ENCODE measurements at regions not wholly inside any gene's neighbourhood (a gene's known extent, or its start where the extent isn't known, plus 50 kb on each side); places are given as distances from the start of the nearest gene placed in this dataset.
"Not testable (repeated sequence)": the region's sequence is repeated elsewhere in the genome, so short reads cannot be mapped to it uniquely, and the experiment has no call there.

DNA sequence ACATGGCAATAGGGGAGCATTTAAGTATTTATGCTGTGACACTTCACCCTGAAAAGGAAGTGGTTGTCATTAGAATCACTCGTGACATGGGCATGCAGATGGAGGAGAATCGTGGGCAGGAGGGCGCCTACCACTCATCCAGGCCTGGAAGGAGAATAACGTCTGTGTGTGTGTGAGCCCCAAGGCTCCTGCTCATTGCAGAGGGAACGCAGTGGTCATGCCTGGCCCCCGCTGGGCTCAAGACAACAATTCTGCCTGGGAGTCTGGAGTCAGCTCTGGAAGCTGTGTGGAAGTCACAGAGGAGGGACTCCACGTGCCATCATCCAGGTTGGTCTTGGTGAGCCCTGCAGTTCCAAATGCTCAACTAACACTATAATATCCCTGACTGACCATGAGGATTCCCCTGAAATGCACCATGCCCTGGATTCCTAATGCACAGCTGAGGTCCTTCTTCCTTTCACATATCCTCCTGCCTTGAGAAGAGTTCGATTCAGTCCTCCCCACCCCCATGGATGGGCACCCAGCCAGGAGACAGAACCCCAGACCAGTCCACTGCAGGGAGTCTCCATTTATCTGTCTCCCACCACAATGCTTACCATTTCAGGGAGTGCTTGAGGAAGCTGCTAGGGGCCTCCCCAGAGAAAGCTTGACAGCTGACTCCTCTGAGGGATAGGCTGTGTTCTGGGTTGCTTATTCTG is 446.9 kb upstream of the B3GAT1 start:
- TF ChIP-seq, protein P1, sequence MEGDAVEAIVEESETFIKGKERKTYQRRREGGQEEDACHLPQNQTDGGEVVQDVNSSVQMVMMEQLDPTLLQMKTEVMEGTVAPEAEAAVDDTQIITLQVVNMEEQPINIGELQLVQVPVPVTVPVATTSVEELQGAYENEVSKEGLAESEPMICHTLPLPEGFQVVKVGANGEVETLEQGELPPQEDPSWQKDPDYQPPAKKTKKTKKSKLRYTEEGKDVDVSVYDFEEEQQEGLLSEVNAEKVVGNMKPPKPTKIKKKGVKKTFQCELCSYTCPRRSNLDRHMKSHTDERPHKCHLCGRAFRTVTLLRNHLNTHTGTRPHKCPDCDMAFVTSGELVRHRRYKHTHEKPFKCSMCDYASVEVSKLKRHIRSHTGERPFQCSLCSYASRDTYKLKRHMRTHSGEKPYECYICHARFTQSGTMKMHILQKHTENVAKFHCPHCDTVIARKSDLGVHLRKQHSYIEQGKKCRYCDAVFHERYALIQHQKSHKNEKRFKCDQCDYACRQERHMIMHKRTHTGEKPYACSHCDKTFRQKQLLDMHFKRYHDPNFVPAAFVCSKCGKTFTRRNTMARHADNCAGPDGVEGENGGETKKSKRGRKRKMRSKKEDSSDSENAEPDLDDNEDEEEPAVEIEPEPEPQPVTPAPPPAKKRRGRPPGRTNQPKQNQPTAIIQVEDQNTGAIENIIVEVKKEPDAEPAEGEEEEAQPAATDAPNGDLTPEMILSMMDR (IDR thresholded peaks at IDR 0.05; ENCODE audit: low read depth, low read length): no peak
- DNase-seq (ENCODE audit: extremely low read depth, low read depth): no peak

DNA sequence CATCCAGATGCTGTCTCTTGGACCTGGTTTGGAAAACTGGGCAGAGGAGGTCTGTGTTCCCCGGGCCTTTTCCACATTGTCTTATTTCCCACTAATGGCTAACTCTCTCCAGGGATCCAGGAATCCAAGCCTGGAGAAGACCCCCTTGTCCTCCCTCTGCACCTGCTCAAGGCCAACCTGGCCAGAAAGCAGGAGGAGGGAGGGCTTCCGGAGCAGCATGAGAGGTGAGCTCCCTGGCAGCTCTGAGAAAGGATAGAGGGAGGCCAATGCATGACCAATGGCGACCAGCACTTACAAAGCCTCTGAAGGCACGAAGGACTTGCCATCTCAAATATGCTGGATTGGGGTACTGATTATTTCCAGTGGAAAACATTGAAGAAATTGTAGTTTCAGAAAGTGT is 445.0 kb upstream of the B3GAT1 start:
- TF ChIP-seq, protein P1 (IDR thresholded peaks at IDR 0.05; ENCODE audit: low read depth, low read length): no peak
- DNase-seq (ENCODE audit: extremely low read depth, low read depth): no peak

DNA sequence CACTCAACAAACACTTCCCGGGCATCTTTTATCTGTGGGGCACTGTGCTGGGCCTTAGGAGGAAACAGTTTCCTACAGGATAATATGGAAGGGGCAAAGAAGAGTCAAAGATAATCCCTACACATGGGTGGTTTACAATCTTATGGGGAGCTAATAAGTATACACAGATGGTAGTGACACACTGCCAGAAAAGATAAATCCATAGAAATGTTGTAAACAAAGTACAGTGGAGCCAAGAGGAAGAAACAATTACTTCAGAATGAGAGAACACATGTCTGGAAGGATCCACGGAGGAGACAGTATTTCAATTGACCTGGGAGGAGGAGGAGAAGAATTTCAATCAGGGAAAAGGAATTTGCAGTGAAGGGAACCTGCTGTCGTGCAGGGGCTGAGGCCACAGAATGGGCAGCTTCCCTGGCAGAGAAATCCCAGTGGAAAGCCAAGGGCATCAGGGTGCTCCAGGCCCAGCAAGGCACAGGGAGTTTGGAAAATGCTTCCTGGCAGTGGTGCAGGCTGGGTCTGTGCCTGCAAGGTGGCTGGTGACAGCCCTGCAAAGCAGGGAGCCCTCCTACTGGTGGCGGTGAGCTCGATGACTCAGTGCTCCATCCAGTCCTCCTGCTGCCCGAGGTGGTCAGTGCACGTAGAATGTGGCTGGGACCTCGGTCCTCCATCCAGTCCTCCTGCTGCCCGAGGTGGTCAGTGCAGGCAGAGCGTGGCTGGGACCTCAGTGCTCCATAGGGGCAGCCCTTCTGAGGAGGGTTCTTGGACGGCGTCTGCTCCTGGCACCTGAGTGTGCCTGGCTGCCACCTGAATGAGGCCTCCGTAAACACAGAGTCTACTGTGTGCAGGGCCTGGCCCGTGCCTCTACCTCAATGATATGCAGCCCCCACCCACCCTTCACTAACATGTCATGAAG is 444.3 kb upstream of the B3GAT1 start:
- DNase-seq (ENCODE audit: extremely low read depth, low read depth): no peak
- TF ChIP-seq, protein P1 (IDR thresholded peaks at IDR 0.05; ENCODE audit: low read depth, low read length): no peak

DNA sequence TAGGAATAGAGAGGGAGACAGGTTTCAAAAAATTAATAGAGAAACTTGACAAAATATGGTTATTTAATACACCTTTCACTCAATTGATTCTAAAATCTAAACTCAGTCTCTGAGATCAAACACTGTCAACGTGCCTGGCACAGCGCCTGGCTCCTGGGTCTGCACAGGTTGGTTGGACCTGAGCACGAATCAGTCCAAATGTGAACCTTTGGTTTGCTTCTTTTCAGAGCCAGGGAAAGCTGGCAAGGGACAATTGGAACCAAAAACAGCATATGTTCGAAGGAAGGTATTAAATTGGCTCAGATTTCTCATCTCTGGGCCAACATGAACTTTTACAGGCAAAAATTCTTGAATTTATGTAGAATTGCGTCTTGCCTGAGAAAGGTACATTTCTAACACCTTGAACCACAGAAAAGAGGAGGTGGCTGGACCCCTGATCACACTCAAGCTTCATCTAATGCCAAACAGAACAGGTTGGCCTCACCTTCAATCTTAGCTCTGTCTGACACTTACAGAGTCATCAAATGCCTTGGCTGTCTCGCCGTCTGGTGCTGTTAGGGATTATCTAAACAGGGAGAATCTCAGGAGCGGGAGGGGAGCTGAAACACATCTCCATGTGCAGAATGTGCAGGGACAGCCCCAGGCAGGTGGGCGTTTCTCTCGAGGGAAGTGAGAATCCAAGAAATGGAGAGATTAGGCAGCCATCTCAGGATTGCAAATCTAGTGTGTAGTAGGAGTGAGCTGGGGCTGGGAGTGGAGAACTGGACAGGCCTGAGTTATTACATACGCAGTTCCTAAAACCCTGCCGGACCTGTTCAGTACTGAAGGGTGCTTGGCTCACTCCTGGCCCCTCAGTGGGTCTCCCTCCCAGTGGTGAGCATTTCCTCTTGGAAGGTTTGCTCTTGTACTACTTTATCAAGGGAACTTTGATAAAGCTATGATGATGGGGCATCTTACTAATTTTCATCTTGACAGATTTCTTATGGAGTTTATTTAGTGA is 442.2 kb upstream of the B3GAT1 start:
- DNase-seq (ENCODE audit: extremely low read depth, low read depth): no peak
- TF ChIP-seq, protein P1 (IDR thresholded peaks at IDR 0.05; ENCODE audit: low read depth, low read length): no peak

DNA sequence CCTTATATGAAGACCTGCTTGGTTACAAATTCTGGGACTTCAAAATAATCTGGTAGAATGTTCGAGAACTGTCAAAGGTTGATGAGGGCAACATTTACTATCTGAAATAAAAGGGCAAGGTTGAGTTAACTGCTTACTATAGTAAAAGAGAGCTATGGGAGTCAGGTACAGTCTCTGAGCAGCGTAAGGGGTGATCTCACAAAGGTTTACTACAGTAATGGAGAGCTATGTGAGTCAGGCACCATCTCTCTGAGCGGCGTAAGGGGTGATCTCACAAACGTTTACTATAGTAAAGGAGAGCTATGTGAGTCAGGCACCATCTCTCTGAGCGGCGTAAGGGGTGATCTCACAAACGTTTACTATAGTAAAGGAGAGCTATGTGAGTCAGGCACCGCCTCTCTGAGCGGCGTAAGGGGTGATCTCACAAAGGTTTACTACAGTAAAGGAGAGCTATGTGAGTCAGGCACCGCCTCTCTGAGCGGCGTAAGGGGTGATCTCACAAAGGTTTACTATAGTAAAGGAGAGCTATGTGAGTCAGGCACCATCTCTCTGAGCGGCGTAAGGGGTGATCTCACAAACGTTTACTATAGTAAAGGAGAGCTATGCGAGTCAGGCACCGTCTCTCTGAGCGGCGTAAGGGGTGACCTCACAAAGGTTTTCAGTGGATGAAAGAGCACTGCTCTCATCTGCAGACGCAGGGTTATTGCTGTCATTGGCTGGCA is 439.6 kb upstream of the B3GAT1 start:
- DNase-seq (ENCODE audit: extremely low read depth, low read depth): not testable (repeated sequence)

DNA sequence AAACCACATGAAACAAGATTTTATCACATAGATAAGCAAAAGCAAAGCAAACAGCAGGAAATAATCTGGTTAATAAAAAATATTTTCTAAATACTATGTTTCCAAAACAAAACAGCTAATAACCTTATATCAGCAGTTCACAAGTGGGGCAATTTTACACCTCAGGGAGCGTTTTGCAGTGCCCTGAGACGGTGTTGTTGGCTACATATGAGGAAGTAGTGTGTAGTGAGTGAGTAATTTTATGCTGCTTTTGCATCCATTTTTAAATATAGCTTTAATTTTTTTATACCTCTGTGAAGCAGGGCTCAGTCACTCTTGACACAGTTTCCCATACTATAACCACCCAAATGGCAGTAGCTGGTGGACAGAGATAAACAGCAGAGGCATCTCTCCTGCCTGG is 438.5 kb upstream of the B3GAT1 start:
- TF ChIP-seq, protein P1 (IDR thresholded peaks at IDR 0.05; ENCODE audit: low read depth, low read length): no peak
- no peak for DNase-seq (ENCODE audit: extremely low read depth, low read depth)

DNA sequence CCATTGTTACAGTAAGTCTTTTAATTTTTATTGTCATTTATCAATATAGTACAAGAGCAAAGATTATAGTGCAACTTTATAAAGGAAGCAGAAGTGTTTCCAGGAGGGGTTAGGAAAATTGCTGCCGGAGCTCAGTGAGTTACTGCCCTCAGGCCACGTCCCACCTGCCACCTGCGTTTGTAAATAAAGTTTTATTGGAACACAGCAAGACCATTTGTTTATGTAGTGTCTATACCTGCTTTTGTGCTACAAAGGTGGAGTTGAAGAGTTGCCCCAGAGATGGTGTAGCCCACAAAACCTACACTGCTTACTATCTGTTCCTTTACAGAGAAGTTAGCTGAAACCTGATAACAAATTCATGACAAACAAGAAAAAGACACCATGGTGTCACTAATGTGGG is 437.8 kb upstream of the B3GAT1 start:
- TF ChIP-seq, protein P1 (IDR thresholded peaks at IDR 0.05; ENCODE audit: low read depth, low read length): no peak
- DNase-seq (ENCODE audit: extremely low read depth, low read depth): no peak
